ENCODE measurements at regions not wholly inside any gene's neighbourhood (a gene's known extent, or its start where the extent isn't known, plus 50 kb on each side); places are given as distances from the start of the nearest gene placed in this dataset.

GRCh38 chr4:35315419-35315818 lies 928.9 kb downstream of the ARAP2 start:
- ATAC-seq (no peak), DNase-seq (ENCODE audit: low read depth, low spot score) (no peak)
- Histone ChIP-seq H3K27me3 (ENCODE audit: insufficient read depth, low read length) (no peaks in the 10 kb centered on the region), H3K4me3 (replicated peaks in 1 of 2; ENCODE audit: low read depth in 1 of 2, low read length in 2 of 2) (no peak overlapping the region), H3K79me2 (ENCODE audit: insufficient read depth, low read length) (no peaks in the 10 kb centered on the region), H4K20me1 (ENCODE audit: insufficient read depth) (no peaks in the 10 kb centered on the region), H3K9me3 (ENCODE audit: control insufficient read depth in 1 of 2, insufficient read depth in 1 of 2, low read depth in 1 of 2, low read length in 2 of 2) (no peaks in the 10 kb centered on the region), H3K27ac (ENCODE audit: low read depth, low read length) (no peak overlapping the region), H2AFZ (ENCODE audit: low read depth, low read length, poor library complexity, severe bottlenecking) (no peak overlapping the region), H3K36me3 (ENCODE audit: control insufficient read depth in 1 of 2, insufficient read depth in 2 of 2, low read length in 2 of 2) (no peaks in the 10 kb centered on the region), H3K4me2 (ENCODE audit: low read length) (no peak overlapping the region), H3K4me1 (ENCODE audit: control insufficient read depth in 1 of 2, insufficient read depth in 2 of 2, low read length in 2 of 2) (no peaks in the 10 kb centered on the region), H3K9ac (ENCODE audit: low read length) (no peak overlapping the region), H3K9me2 (ENCODE audit: insufficient read depth) (no peaks in the 10 kb centered on the region)
- TF ChIP-seq EZH2phosphoT487 (IDR thresholded peaks at IDR 0.05; ENCODE audit: borderline replicate concordance) (no peak), CEBPB (IDR thresholded peaks at IDR 0.05; ENCODE audit: low read depth) (no peak), EZH2 (IDR thresholded peaks at IDR 0.05) (no peak), POLR2AphosphoS5 (IDR thresholded peaks at IDR 0.05; ENCODE audit: low read depth, low read length) (no peak), ZFX (IDR thresholded peaks at IDR 0.05) (no peak), EGR1 (IDR thresholded peaks at IDR 0.05; ENCODE audit: low read depth) (no peak), RAD21 (IDR thresholded peaks at IDR 0.05; ENCODE audit: low read depth) (no peak), ZBTB33 (IDR thresholded peaks at IDR 0.05; ENCODE audit: extremely low read depth, insufficient replicate concordance, low read length) (no peak), YY1 (IDR thresholded peaks at IDR 0.05; ENCODE audit: extremely low read depth, insufficient replicate concordance, low read depth, low read length) (no peak), SP1 (IDR thresholded peaks at IDR 0.05; ENCODE audit: low read depth) (no peak)
- intact Hi-C loops (cut with micrococcal nuclease), result no loop called here
- RAD21 ChIA-PET (ENCODE audit: low non-redundant PET in 1 of 2, low total read pairs in 2 of 2, uncharacterized antibody in 2 of 2, unreplicated experiment in 2 of 2), result no interaction called here
- POLR2A ChIA-PET, result no interaction called here
- BruUV-seq (replicated peaks), result no TSS peak
- CTCF ChIA-PET, result no interaction called here

Data from HCT116 (cell line).